ENCODE measurements at regions not wholly inside any gene's neighbourhood (a gene's known extent, or its start where the extent isn't known, plus 50 kb on each side); places are given as distances from the start of the nearest gene placed in this dataset.

DNA sequence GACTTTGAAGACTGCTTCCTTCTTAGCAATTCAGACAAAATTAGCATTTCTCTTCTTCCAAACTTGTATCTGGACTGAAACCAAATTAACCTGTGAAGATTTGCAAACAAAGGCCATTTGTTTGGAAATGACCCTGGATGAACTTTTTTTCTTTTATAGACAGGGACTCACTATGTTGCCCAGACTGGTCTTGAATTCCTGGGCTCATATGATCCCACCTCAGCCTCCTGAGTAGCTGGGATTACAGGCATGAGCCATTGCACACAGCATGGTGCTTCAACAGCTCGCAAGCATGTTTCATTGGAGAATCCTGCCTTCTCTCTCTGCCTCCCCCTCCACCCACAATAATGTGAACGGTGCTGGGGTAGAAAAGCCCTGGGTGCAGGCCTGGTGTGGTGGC, 170.2 kb downstream of the ARL4C start:
- Histone ChIP-seq H3K27ac (ENCODE audit: low read length) (no peak overlapping the region), H3K79me2 (replicated peaks; ENCODE audit: insufficient read depth, low read length) (no peaks in the 10 kb centered on the region), H4K20me1 (ENCODE audit: insufficient read depth) (no peaks in the 10 kb centered on the region), H3K27me3 (ENCODE audit: insufficient read depth, low read depth, low read length) (no peaks in the 10 kb centered on the region), H2AFZ (ENCODE audit: low read depth, low read length) (no peak overlapping the region), H3K9me3 (ENCODE audit: low read length) (no peaks in the 10 kb centered on the region), H3F3A (ENCODE audit: insufficient read depth, low read length, poor library complexity, severe bottlenecking) (no peaks in the 10 kb centered on the region), H3K9me2 (ENCODE audit: insufficient read depth, low read length) (no peaks in the 10 kb centered on the region), H3K4me3 (ENCODE audit: low read length) (no peak overlapping the region), H3K36me3 (ENCODE audit: insufficient read depth, low read length) (no peaks in the 10 kb centered on the region), H3K4me2 (ENCODE audit: low read length) (no peak overlapping the region), H3K9ac (ENCODE audit: low read length) (no peak overlapping the region)
- no peak for TF ChIP-seq POLR2AphosphoS5 (IDR thresholded peaks at IDR 0.05)
- no peak for TF ChIP-seq EZH2 (IDR thresholded peaks at IDR 0.05; ENCODE audit: borderline replicate concordance, insufficient read depth, low read length, poor library complexity, severe bottlenecking)
- no peak for TF ChIP-seq TAF1 (IDR thresholded peaks at IDR 0.05; ENCODE audit: low read depth)
- no peak for TF ChIP-seq MXI1 (conservative IDR thresholded peaks at IDR 0.05; ENCODE audit: poor library complexity, severe bottlenecking)
- no peak for TF ChIP-seq EP300 (conservative IDR thresholded peaks at IDR 0.05; ENCODE audit: poor library complexity, severe bottlenecking)
- no peak for TF ChIP-seq SMC3 (conservative IDR thresholded peaks at IDR 0.05; ENCODE audit: poor library complexity)
- TF ChIP-seq, protein P1, sequence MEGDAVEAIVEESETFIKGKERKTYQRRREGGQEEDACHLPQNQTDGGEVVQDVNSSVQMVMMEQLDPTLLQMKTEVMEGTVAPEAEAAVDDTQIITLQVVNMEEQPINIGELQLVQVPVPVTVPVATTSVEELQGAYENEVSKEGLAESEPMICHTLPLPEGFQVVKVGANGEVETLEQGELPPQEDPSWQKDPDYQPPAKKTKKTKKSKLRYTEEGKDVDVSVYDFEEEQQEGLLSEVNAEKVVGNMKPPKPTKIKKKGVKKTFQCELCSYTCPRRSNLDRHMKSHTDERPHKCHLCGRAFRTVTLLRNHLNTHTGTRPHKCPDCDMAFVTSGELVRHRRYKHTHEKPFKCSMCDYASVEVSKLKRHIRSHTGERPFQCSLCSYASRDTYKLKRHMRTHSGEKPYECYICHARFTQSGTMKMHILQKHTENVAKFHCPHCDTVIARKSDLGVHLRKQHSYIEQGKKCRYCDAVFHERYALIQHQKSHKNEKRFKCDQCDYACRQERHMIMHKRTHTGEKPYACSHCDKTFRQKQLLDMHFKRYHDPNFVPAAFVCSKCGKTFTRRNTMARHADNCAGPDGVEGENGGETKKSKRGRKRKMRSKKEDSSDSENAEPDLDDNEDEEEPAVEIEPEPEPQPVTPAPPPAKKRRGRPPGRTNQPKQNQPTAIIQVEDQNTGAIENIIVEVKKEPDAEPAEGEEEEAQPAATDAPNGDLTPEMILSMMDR (IDR thresholded peaks at IDR 0.05; ENCODE audit: poor library complexity, severe bottlenecking) = no peak
- TF ChIP-seq RAD21 (conservative IDR thresholded peaks at IDR 0.05) = no peak
- TF ChIP-seq, protein P2, sequence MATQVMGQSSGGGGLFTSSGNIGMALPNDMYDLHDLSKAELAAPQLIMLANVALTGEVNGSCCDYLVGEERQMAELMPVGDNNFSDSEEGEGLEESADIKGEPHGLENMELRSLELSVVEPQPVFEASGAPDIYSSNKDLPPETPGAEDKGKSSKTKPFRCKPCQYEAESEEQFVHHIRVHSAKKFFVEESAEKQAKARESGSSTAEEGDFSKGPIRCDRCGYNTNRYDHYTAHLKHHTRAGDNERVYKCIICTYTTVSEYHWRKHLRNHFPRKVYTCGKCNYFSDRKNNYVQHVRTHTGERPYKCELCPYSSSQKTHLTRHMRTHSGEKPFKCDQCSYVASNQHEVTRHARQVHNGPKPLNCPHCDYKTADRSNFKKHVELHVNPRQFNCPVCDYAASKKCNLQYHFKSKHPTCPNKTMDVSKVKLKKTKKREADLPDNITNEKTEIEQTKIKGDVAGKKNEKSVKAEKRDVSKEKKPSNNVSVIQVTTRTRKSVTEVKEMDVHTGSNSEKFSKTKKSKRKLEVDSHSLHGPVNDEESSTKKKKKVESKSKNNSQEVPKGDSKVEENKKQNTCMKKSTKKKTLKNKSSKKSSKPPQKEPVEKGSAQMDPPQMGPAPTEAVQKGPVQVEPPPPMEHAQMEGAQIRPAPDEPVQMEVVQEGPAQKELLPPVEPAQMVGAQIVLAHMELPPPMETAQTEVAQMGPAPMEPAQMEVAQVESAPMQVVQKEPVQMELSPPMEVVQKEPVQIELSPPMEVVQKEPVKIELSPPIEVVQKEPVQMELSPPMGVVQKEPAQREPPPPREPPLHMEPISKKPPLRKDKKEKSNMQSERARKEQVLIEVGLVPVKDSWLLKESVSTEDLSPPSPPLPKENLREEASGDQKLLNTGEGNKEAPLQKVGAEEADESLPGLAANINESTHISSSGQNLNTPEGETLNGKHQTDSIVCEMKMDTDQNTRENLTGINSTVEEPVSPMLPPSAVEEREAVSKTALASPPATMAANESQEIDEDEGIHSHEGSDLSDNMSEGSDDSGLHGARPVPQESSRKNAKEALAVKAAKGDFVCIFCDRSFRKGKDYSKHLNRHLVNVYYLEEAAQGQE (IDR thresholded peaks at IDR 0.05; ENCODE audit: borderline replicate concordance) = no peak

DNA sequence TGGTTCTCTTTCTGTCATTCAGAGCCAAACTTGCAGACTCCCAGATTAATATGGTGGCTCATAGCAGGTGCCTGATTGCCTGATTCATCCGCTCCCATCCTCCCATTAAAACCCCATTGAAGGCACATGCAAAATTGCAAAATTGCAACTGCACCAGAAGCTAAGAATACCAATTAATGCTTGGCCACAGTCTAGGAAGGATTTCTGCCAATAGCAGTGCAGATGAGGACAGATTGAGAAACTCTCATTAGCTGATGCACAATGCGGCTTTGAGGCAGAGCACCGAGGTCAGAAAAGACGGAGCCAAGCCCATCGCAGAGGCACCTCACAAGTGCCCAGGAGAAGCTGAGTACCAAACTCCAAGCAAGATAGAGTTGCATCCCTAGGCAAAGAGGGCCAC, 172.8 kb downstream of the ARL4C start:
- no peak overlapping the region for H3K9ac ChIP-seq (ENCODE audit: low read length)
- H3F3A ChIP-seq (ENCODE audit: insufficient read depth, low read length, poor library complexity, severe bottlenecking) = no peaks in the 10 kb centered on the region
- no peak overlapping the region for H3K4me2 ChIP-seq (ENCODE audit: low read length)
- H4K20me1 ChIP-seq (ENCODE audit: insufficient read depth) = no peaks in the 10 kb centered on the region
- no peaks in the 10 kb centered on the region for H3K36me3 ChIP-seq (ENCODE audit: insufficient read depth, low read length)
- H3K9me2 ChIP-seq (ENCODE audit: insufficient read depth, low read length) = no peaks in the 10 kb centered on the region
- no peak overlapping the region for H2AFZ ChIP-seq (ENCODE audit: low read depth, low read length)
- H3K27me3 ChIP-seq (ENCODE audit: insufficient read depth, low read depth, low read length) = no peaks in the 10 kb centered on the region
- no peaks in the 10 kb centered on the region for H3K79me2 ChIP-seq (replicated peaks; ENCODE audit: insufficient read depth, low read length)
- H3K27ac ChIP-seq (ENCODE audit: low read length) = no peak overlapping the region
- TF ChIP-seq TAF1 (IDR thresholded peaks at IDR 0.05; ENCODE audit: low read depth) (no peak), EP300 (conservative IDR thresholded peaks at IDR 0.05; ENCODE audit: poor library complexity, severe bottlenecking) (no peak), EZH2 (IDR thresholded peaks at IDR 0.05; ENCODE audit: borderline replicate concordance, insufficient read depth, low read length, poor library complexity, severe bottlenecking) (no peak), RAD21 (conservative IDR thresholded peaks at IDR 0.05) (no peak), POLR2AphosphoS5 (IDR thresholded peaks at IDR 0.05) (no peak), MXI1 (conservative IDR thresholded peaks at IDR 0.05; ENCODE audit: poor library complexity, severe bottlenecking) (no peak), SMC3 (conservative IDR thresholded peaks at IDR 0.05; ENCODE audit: poor library complexity) (no peak)
- TF ChIP-seq, protein P2 (IDR thresholded peaks at IDR 0.05; ENCODE audit: borderline replicate concordance) = no peak
- TF ChIP-seq, protein P1 (IDR thresholded peaks at IDR 0.05; ENCODE audit: poor library complexity, severe bottlenecking) = no peak
- no peak overlapping the region for H3K4me3 ChIP-seq (ENCODE audit: low read length)
- no peaks in the 10 kb centered on the region for H3K9me3 ChIP-seq (ENCODE audit: low read length)
